ENCODE measurements at regions not wholly inside any gene's neighbourhood (a gene's known extent, or its start where the extent isn't known, plus 50 kb on each side); places are given as distances from the start of the nearest gene placed in this dataset.

- Mint-ChIP-seq H3K27me3 (ENCODE audit: insufficient read depth, low read depth) (no peaks in the 10 kb centered on the region), H3K4me1 (peaks cover 20% of the 10 kb centered on the region), H3K36me3 (no peaks in the 10 kb centered on the region), H3K27ac (no peak overlapping the region), H3K4me3 (no peak overlapping the region), H3K9me3 (no peaks in the 10 kb centered on the region)
- Histone ChIP-seq H3K9me3 (ENCODE audit: low read depth) (no peaks in the 10 kb centered on the region), H3K4me1 (no peaks in the 10 kb centered on the region), H3K4me3 (no peak overlapping the region), H3K27ac (no peak overlapping the region), H3K79me2 (ENCODE audit: low read depth) (no peaks in the 10 kb centered on the region), H3F3A (ENCODE audit: low read depth) (no peaks in the 10 kb centered on the region), H3K9ac (no peak overlapping the region), H2AFZ (replicated peaks) (no peak overlapping the region), H3K4me2 (no peak overlapping the region), H3K27me3 (no peaks in the 10 kb centered on the region), H3K36me3 (no peaks in the 10 kb centered on the region), H4K20me1 (ENCODE audit: low read depth) (no peaks in the 10 kb centered on the region)
- no peak for DNase-seq (ENCODE audit: low spot score)
- TF ChIP-seq EZH2 (IDR thresholded peaks at IDR 0.05) = no peak
- no peak for TF ChIP-seq CTCF (IDR thresholded peaks at IDR 0.05)
- no peak for TF ChIP-seq EZH2phosphoT487 (IDR thresholded peaks at IDR 0.05)
These were observed 633.5 kb downstream of the DTWD2 start for GRCh38 chr5:118354797-118355196.

- H3K4me1 ChIP-seq = no peaks in the 10 kb centered on the region
- no peak overlapping the region for H3K9ac ChIP-seq
- no peak overlapping the region for H3K27ac ChIP-seq
- H3K9me3 ChIP-seq (ENCODE audit: low read depth) = no peaks in the 10 kb centered on the region
- no peaks in the 10 kb centered on the region for H3K27me3 ChIP-seq
- Mint-ChIP-seq H3K4me3 (no peak overlapping the region), H3K4me1 (peaks cover 20% of the 10 kb centered on the region), H3K27ac (no peak overlapping the region), H3K9me3 (no peaks in the 10 kb centered on the region), H3K27me3 (ENCODE audit: insufficient read depth, low read depth) (no peaks in the 10 kb centered on the region), H3K36me3 (no peaks in the 10 kb centered on the region)
- H3K79me2 ChIP-seq (ENCODE audit: low read depth) = no peaks in the 10 kb centered on the region
- H3F3A ChIP-seq (ENCODE audit: low read depth) = no peaks in the 10 kb centered on the region
- H3K4me3 ChIP-seq = no peak overlapping the region
- no peak overlapping the region for H3K4me2 ChIP-seq
- no peak overlapping the region for H2AFZ ChIP-seq (replicated peaks)
- no peak for DNase-seq (ENCODE audit: low spot score)
- TF ChIP-seq EZH2phosphoT487 (IDR thresholded peaks at IDR 0.05) (no peak), CTCF (IDR thresholded peaks at IDR 0.05) (no peak), EZH2 (IDR thresholded peaks at IDR 0.05) (no peak)
- no peaks in the 10 kb centered on the region for H4K20me1 ChIP-seq (ENCODE audit: low read depth)
- H3K36me3 ChIP-seq = no peaks in the 10 kb centered on the region
These were observed 634.4 kb downstream of the DTWD2 start for GRCh38 chr5:118353970-118354369.

- no peak overlapping the region for H3K4me3 ChIP-seq
- H3K27ac Mint-ChIP-seq = no peak overlapping the region
- TF ChIP-seq EZH2phosphoT487 (IDR thresholded peaks at IDR 0.05) = no peak
- TF ChIP-seq EZH2 (IDR thresholded peaks at IDR 0.05) = no peak
- no peak for TF ChIP-seq CTCF (IDR thresholded peaks at IDR 0.05)
- no peak overlapping the region for H2AFZ ChIP-seq (replicated peaks)
- no peak overlapping the region for H3K27ac ChIP-seq
- H3K9me3 Mint-ChIP-seq = no peaks in the 10 kb centered on the region
- H3K36me3 ChIP-seq = no peaks in the 10 kb centered on the region
- H3K4me2 ChIP-seq = no peak overlapping the region
- no peaks in the 10 kb centered on the region for H3F3A ChIP-seq (ENCODE audit: low read depth)
- no peak overlapping the region for H3K9ac ChIP-seq
- H3K27me3 ChIP-seq = no peaks in the 10 kb centered on the region
- H3K79me2 ChIP-seq (ENCODE audit: low read depth) = no peaks in the 10 kb centered on the region
- H3K36me3 Mint-ChIP-seq = no peaks in the 10 kb centered on the region
- H3K9me3 ChIP-seq (ENCODE audit: low read depth) = no peaks in the 10 kb centered on the region
- DNase-seq (ENCODE audit: low spot score) = no peak
- H3K4me1 Mint-ChIP-seq = no peaks in the 10 kb centered on the region
- H4K20me1 ChIP-seq (ENCODE audit: low read depth) = no peaks in the 10 kb centered on the region
- H3K4me3 Mint-ChIP-seq = no peak overlapping the region
- no peaks in the 10 kb centered on the region for H3K27me3 Mint-ChIP-seq (ENCODE audit: insufficient read depth, low read depth)
- no peaks in the 10 kb centered on the region for H3K4me1 ChIP-seq
These were observed 651.9 kb downstream of the DTWD2 start for GRCh38 chr5:118336468-118336867.

GRCh38 chr5:118327389-118327788, 661.0 kb downstream of the DTWD2 start:
- no peaks in the 10 kb centered on the region for H4K20me1 ChIP-seq (ENCODE audit: low read depth)
- peaks cover 14% of the 10 kb centered on the region for H3K9me3 Mint-ChIP-seq
- no peak overlapping the region for H2AFZ ChIP-seq (replicated peaks)
- H3K4me3 Mint-ChIP-seq = no peak overlapping the region
- no peaks in the 10 kb centered on the region for H3K36me3 ChIP-seq
- no peaks in the 10 kb centered on the region for H3K4me1 ChIP-seq
- H3K27me3 ChIP-seq = no peaks in the 10 kb centered on the region
- H3K4me2 ChIP-seq = no peak overlapping the region
- peaks cover 3% of the 10 kb centered on the region for H3K4me1 Mint-ChIP-seq
- no peak overlapping the region for H3K4me3 ChIP-seq
- no peak overlapping the region for H3K27ac ChIP-seq
- TF ChIP-seq EZH2phosphoT487 (IDR thresholded peaks at IDR 0.05) (no peak), CTCF (IDR thresholded peaks at IDR 0.05) (no peak), EZH2 (IDR thresholded peaks at IDR 0.05) (no peak)
- H3K36me3 Mint-ChIP-seq = no peaks in the 10 kb centered on the region
- no peak for DNase-seq (ENCODE audit: low spot score)
- no peaks in the 10 kb centered on the region for H3F3A ChIP-seq (ENCODE audit: low read depth)
- H3K9ac ChIP-seq = no peak overlapping the region
- no peaks in the 10 kb centered on the region for H3K27me3 Mint-ChIP-seq (ENCODE audit: insufficient read depth, low read depth)
- H3K9me3 ChIP-seq (ENCODE audit: low read depth) = no peaks in the 10 kb centered on the region
- H3K79me2 ChIP-seq (ENCODE audit: low read depth) = no peaks in the 10 kb centered on the region
- H3K27ac Mint-ChIP-seq = no peak overlapping the region

All from neural progenitor cell (in vitro differentiated cells).